Kasumi-1 (cell line): ENCODE measurements at regions not wholly inside any gene's neighbourhood (a gene's known extent, or its start where the extent isn't known, plus 50 kb on each side); places are given as distances from the start of the nearest gene placed in this dataset.

Experiments
- DNase-seq, 2 experiments: peaks; one replicate each; lab custom pipeline; 2025; lab: John Stamatoyannopoulos, UW

- no peak for DNase-seq
Measured at GRCh38 chr5:6869677-6870076, 156.4 kb downstream of the TENT4A start.

- DNase-seq: no peak
Measured at GRCh38 chr5:6872441-6873160, 159.4 kb downstream of the TENT4A start.

- DNase-seq: no peak
Measured at GRCh38 chr5:6873359-6873758, 160.1 kb downstream of the TENT4A start.

GRCh38 chr5:6875376-6875775, 162.1 kb downstream of the TENT4A start:
- DNase-seq: no peak

- no peak for DNase-seq
Measured at GRCh38 chr5:6877986-6878828, 165.0 kb downstream of the TENT4A start.

GRCh38 chr5:6885581-6885980, 172.3 kb downstream of the TENT4A start:
- DNase-seq: no peak

GRCh38 chr5:6886866-6887265, 173.6 kb downstream of the TENT4A start:
- peak in 1 of 2 experiments; percentile 4 for DNase-seq

GRCh38 chr5:6889030-6889429, 175.8 kb downstream of the TENT4A start:
- DNase-seq: no peak

- no peak for DNase-seq
Measured at GRCh38 chr5:6899221-6899620, 186.0 kb downstream of the TENT4A start.

- DNase-seq: no peak
Measured at GRCh38 chr5:6900247-6901227, 187.3 kb downstream of the TENT4A start.

GRCh38 chr5:6902094-6902493, 188.9 kb downstream of the TENT4A start:
- DNase-seq: no peak

- DNase-seq: no peak
Measured at GRCh38 chr5:6902597-6902996, 189.4 kb downstream of the TENT4A start.

GRCh38 chr5:6903934-6904333, 190.7 kb downstream of the TENT4A start:
- DNase-seq: no peak

GRCh38 chr5:6904860-6905259, 191.6 kb downstream of the TENT4A start:
- DNase-seq: no peak

GRCh38 chr5:6905423-6905822, 192.2 kb downstream of the TENT4A start:
- no peak for DNase-seq

GRCh38 chr5:6905883-6906282, 192.7 kb downstream of the TENT4A start:
- no peak for DNase-seq

- DNase-seq: no peak
Measured at GRCh38 chr5:6907320-6907918, 194.2 kb downstream of the TENT4A start.

- DNase-seq: no peak
Measured at GRCh38 chr5:6909901-6910300, 196.7 kb downstream of the TENT4A start.

- no peak for DNase-seq
Measured at GRCh38 chr5:6910950-6911349, 197.7 kb downstream of the TENT4A start.

- DNase-seq: no peak
Measured at GRCh38 chr5:6914347-6914746, 201.1 kb downstream of the TENT4A start.

GRCh38 chr5:6915574-6915973, 202.3 kb downstream of the TENT4A start:
- no peak for DNase-seq

- DNase-seq: no peak
Measured at GRCh38 chr5:6918255-6918654, 205.0 kb downstream of the TENT4A start.
